H9 (cell line): ENCODE measurements at regions not wholly inside any gene's neighbourhood (a gene's known extent, or its start where the extent isn't known, plus 50 kb on each side); places are given as distances from the start of the nearest gene placed in this dataset.

Experiments
- DNase-seq: peaks from one replicate; pipeline ENCODE4 v3.0.0-alpha.2; 2017
- H2AFZ ChIP-seq: one replicate; pipeline ENCODE4 v1.6.1; 2013; ENCODE audit warnings: mild to moderate bottlenecking, low read length, control low read depth, moderate library complexity
- H2AK5ac ChIP-seq: 2 replicates; pipeline ENCODE4 v1.6.1; 2013; ENCODE audit warnings: low read length, control low read depth, mixed read lengths; ENCODE audit not compliant: insufficient read length
- H2BK120ac ChIP-seq: one replicate; pipeline ENCODE4 v1.6.1; 2013; ENCODE audit warnings: low read depth, mild to moderate bottlenecking, low read length, control low read depth, inconsistent platforms; ENCODE audit not compliant: poor library complexity, severe bottlenecking
- H2BK12ac ChIP-seq: 2 replicates; pipeline ENCODE4 v1.6.1; 2013; ENCODE audit warnings: low read length, control low read depth, mixed read lengths, low read depth; ENCODE audit not compliant: insufficient read length
- H2BK15ac ChIP-seq: 2 replicates; pipeline ENCODE4 v1.6.1; 2013; ENCODE audit warnings: low read depth, low read length, control low read depth
- H2BK20ac ChIP-seq: one replicate; pipeline ENCODE4 v1.6.1; 2013; ENCODE audit warnings: low read depth, mild to moderate bottlenecking, low read length, control low read depth, inconsistent platforms; ENCODE audit not compliant: poor library complexity, severe bottlenecking
- H2BK5ac ChIP-seq: 2 replicates; pipeline ENCODE4 v1.6.1; 2013; ENCODE audit warnings: low read length, control low read depth, mixed read lengths; ENCODE audit not compliant: insufficient read length
- H3K14ac ChIP-seq: 2 replicates; pipeline ENCODE4 v1.6.1; 2013; ENCODE audit warnings: low read length, control low read depth; ENCODE audit not compliant: insufficient read depth
- H3K18ac ChIP-seq: 2 replicates; pipeline ENCODE4 v1.6.1; 2013; ENCODE audit warnings: low read depth, mild to moderate bottlenecking, mixed read lengths, low read length, control low read depth; ENCODE audit not compliant: insufficient read length
- H3K23ac ChIP-seq: 2 replicates; pipeline ENCODE4 v1.6.1; 2013; ENCODE audit warnings: low read length, control low read depth, mixed read lengths, low read depth; ENCODE audit not compliant: insufficient read length
- H3K23me2 ChIP-seq: 2 replicates; pipeline ENCODE4 v1.6.1; 2013; ENCODE audit warnings: low read depth, mild to moderate bottlenecking, mixed read lengths, low read length, control low read depth; ENCODE audit not compliant: insufficient read length, poor library complexity, severe bottlenecking
- H3K27ac ChIP-seq: 2 replicates; pipeline ENCODE4 v1.5.1; 2013; ENCODE audit warnings: low read length, control low read depth, mixed read lengths, low read depth; ENCODE audit not compliant: insufficient read length
- H3K27me3 ChIP-seq: 2 replicates; pipeline ENCODE4 v1.6.1; 2013; ENCODE audit warnings: low read length, control low read depth, inconsistent platforms; ENCODE audit not compliant: insufficient read depth
- H3K4ac ChIP-seq: 2 replicates; pipeline ENCODE4 v1.6.1; 2013; ENCODE audit warnings: low read depth, mild to moderate bottlenecking, control low read depth, inconsistent platforms, low read length, moderate library complexity
- H3K4me1 ChIP-seq: 2 replicates; pipeline ENCODE4 v1.6.1; 2013; ENCODE audit warnings: low read length, control low read depth, inconsistent platforms; ENCODE audit not compliant: insufficient read depth
- H3K4me2 ChIP-seq: 2 replicates; pipeline ENCODE4 v1.6.1; 2013; ENCODE audit warnings: low read length, control low read depth, mixed read lengths; ENCODE audit not compliant: insufficient read length, insufficient read depth
- H3K56ac ChIP-seq: 2 replicates; pipeline ENCODE4 v1.6.1; 2013; ENCODE audit warnings: low read depth, mild to moderate bottlenecking, mixed read lengths, low read length, control low read depth; ENCODE audit not compliant: insufficient read length
- H3K79me1 ChIP-seq: 2 replicates; pipeline ENCODE4 v1.6.1; 2013; ENCODE audit warnings: low read depth, mild to moderate bottlenecking, moderate library complexity, low read length, control low read depth, inconsistent platforms; ENCODE audit not compliant: insufficient read depth, poor library complexity, severe bottlenecking
- H3K79me2 ChIP-seq: 2 replicates; pipeline ENCODE4 v1.6.1; 2013; ENCODE audit warnings: low read length, control low read depth, inconsistent platforms; ENCODE audit not compliant: insufficient read depth
- H3K9ac ChIP-seq: 2 replicates; pipeline ENCODE4 v1.6.1; 2013; ENCODE audit warnings: low read length, control low read depth, mixed read lengths; ENCODE audit not compliant: insufficient read length; ENCODE audit errors: extremely low read depth
- H3K9me3 ChIP-seq: one replicate; pipeline ENCODE4 v1.6.1; 2013; ENCODE audit warnings: low read depth, low read length, inconsistent platforms; ENCODE audit not compliant: control insufficient read depth
- H3T11ph ChIP-seq: one replicate; pipeline ENCODE4 v1.6.1; 2013; ENCODE audit warnings: mild to moderate bottlenecking, low read length, control low read depth, inconsistent platforms
- H4K20me1 ChIP-seq: one replicate; pipeline ENCODE4 v1.6.1; 2013; ENCODE audit not compliant: control insufficient read depth, insufficient read length, insufficient read depth
- H4K5ac ChIP-seq: 2 replicates; pipeline ENCODE4 v1.6.1; 2013; ENCODE audit warnings: low read depth, mild to moderate bottlenecking, mixed read lengths, low read length, control low read depth; ENCODE audit not compliant: insufficient read length
- H4K8ac ChIP-seq: replicated peaks from 2 replicates; pipeline ENCODE4 v1.6.1; 2013; ENCODE audit warnings: low read length, control low read depth, mixed read lengths, low read depth; ENCODE audit not compliant: insufficient read length
- H4K91ac ChIP-seq: 2 replicates; pipeline ENCODE4 v1.6.1; 2013; ENCODE audit warnings: low read depth, mild to moderate bottlenecking, moderate library complexity, mixed read lengths, low read length, control low read depth; ENCODE audit not compliant: insufficient read length
- H3K27ac Mint-ChIP-seq, 3 experiments: 2 replicates in 2 of 3; 3 replicates in 1 of 3; pipeline ENCODE4 v1.8.0; 2020 to 2021; ENCODE audit warnings: mixed read lengths in 3 of 3, mild to moderate bottlenecking in 1 of 3, moderate library complexity in 1 of 3
- H3K27me3 Mint-ChIP-seq: 2 replicates; pipeline ENCODE4 v1.8.0; 2021; ENCODE audit warnings: low read depth, mild to moderate bottlenecking, moderate library complexity, mixed read lengths
- H3K36me3 Mint-ChIP-seq, 3 experiments: 2 replicates in 2 of 3; 3 replicates in 1 of 3; pipeline ENCODE4 v1.8.0; 2020 to 2021; ENCODE audit warnings: low read depth in 3 of 3, mixed read lengths in 3 of 3; ENCODE audit not compliant: insufficient read depth in 1 of 3
- H3K4me1 Mint-ChIP-seq, 2 experiments: 2 replicates each; pipeline ENCODE4 v1.8.0; 2020; ENCODE audit warnings: mixed read lengths in 2 of 2
- H3K4me3 Mint-ChIP-seq, 2 experiments: 2 replicates in 1 of 2; 3 replicates in 1 of 2; pipeline ENCODE4 v1.8.0; 2020 to 2021; ENCODE audit warnings: mild to moderate bottlenecking in 2 of 2, mixed read lengths in 2 of 2, moderate library complexity in 1 of 2
- H3K9me3 Mint-ChIP-seq, 2 experiments: 2 replicates in 1 of 2; 3 replicates in 1 of 2; pipeline ENCODE4 v1.8.0; 2020; ENCODE audit warnings: mild to moderate bottlenecking in 2 of 2, mixed read lengths in 2 of 2, moderate library complexity in 1 of 2
- CTCF ChIP-seq: fragments of 200-600 bp; sonication (generic); conservative IDR thresholded peaks from 3 replicates; pipeline ENCODE4 v1.8.0; 2021; ENCODE audit warnings: antibody characterized with exemption, mild to moderate bottlenecking
- WGBS: extraction: QIAGEN DNeasy Blood & Tissue Kit; methylation state at CpG from one replicate; pipeline ENCODE4 v1.1.7; 2013; ENCODE audit warnings: missing lambda C conversion rate, low lambda C conversion rate, mixed read lengths; ENCODE audit not compliant: insufficient read length; ENCODE audit errors: extremely low coverage; 5-methylcytosine and 5-hydroxymethylcytosine counted together

- Mint-ChIP-seq H3K4me1 (peaks cover 13 to 18% of the 10 kb centered on the region in 2 experiments), H3K27me3 (no peaks in the 10 kb centered on the region), H3K4me3 (no peak overlapping the region), H3K36me3 (peaks cover 0 to 1% (median 0%) of the 10 kb centered on the region in 3 experiments; a peak in 2 of 7 replicates), H3K9me3 (no peaks in the 10 kb centered on the region), H3K27ac (no peak overlapping the region)
- H3K27ac ChIP-seq: no peak overlapping the region
- no CpG with 5 or more reads among the region's 4 CpGs for WGBS
- no peaks in the 10 kb centered on the region for H3K79me2 ChIP-seq
- no peak overlapping the region for H3K4me2 ChIP-seq
- no peak overlapping the region for H2AFZ ChIP-seq
- no peaks in the 10 kb centered on the region for H3K23me2 ChIP-seq
- H3K18ac ChIP-seq: no peak overlapping the region
- H3T11ph ChIP-seq: no peak overlapping the region
- no peak overlapping the region for H3K9ac ChIP-seq
- no peak overlapping the region for H2BK120ac ChIP-seq
- H2BK12ac ChIP-seq: no peak overlapping the region
- H3K27me3 ChIP-seq: no peaks in the 10 kb centered on the region
- no peak overlapping the region for H2AK5ac ChIP-seq
- no peak overlapping the region for H4K91ac ChIP-seq
- H2BK20ac ChIP-seq: no peak overlapping the region
- no peak overlapping the region for H2BK15ac ChIP-seq
- H3K79me1 ChIP-seq: no peaks in the 10 kb centered on the region
- H4K20me1 ChIP-seq: no peaks in the 10 kb centered on the region
- peaks cover 7% of the 10 kb centered on the region; the same call in 1 of the 2 replicates for H3K4me1 ChIP-seq
- no peak for TF ChIP-seq CTCF
- H4K5ac ChIP-seq: no peak overlapping the region
- no peak overlapping the region for H3K14ac ChIP-seq
- H3K4ac ChIP-seq: no peak overlapping the region
- no peak overlapping the region for H3K23ac ChIP-seq
- H3K9me3 ChIP-seq: no peaks in the 10 kb centered on the region
- no peak overlapping the region for H2BK5ac ChIP-seq
- no peak for DNase-seq
- H4K8ac ChIP-seq: no peak overlapping the region
- no peak overlapping the region for H3K56ac ChIP-seq
These were observed 76.7 kb upstream of the SLC38A2 start for GRCh38 chr12:46449316-46449715.
